Activated T-helper 9 cell treated with anti-CD3 and anti-CD28 coated beads, Interleukin-2, amount 50 U/mL, for 16 hours (primary cell): ENCODE measurements at regions not wholly inside any gene's neighbourhood (a gene's known extent, or its start where the extent isn't known, plus 50 kb on each side); places are given as distances from the start of the nearest gene placed in this dataset.
"Not testable (repeated sequence)": the region's sequence is repeated elsewhere in the genome, so short reads cannot be mapped to it uniquely, and the experiment has no call there.

Experiments
- DNase-seq: peaks from one replicate; pipeline ENCODE4 v3.0.0-alpha.2; 2020; ENCODE audit warnings: low read depth

GRCh38 chr12:131314524-131315090 lies 360.9 kb downstream of the ADGRD1 start:
- DNase-seq: no peak

- DNase-seq: no peak
Observed at GRCh38 chr12:131315601-131316000, 361.9 kb downstream of the ADGRD1 start.

- DNase-seq: no peak
Observed at GRCh38 chr12:131316388-131316787, 362.7 kb downstream of the ADGRD1 start.

GRCh38 chr12:131318045-131318685 lies 364.5 kb downstream of the ADGRD1 start:
- no peak for DNase-seq

- DNase-seq: no peak
Observed at GRCh38 chr12:131321988-131322387, 368.3 kb downstream of the ADGRD1 start.

- DNase-seq: not testable (repeated sequence)
Observed at GRCh38 chr12:131322460-131322859, 368.8 kb downstream of the ADGRD1 start.

GRCh38 chr12:131323879-131324278 lies 370.2 kb downstream of the ADGRD1 start:
- no peak for DNase-seq

- no peak for DNase-seq
Observed at GRCh38 chr12:131327521-131328488, 374.1 kb downstream of the ADGRD1 start.

GRCh38 chr12:131328861-131329845 lies 375.4 kb downstream of the ADGRD1 start:
- not testable (repeated sequence) for DNase-seq

- DNase-seq: no peak
Observed at GRCh38 chr12:131330106-131330815, 376.6 kb downstream of the ADGRD1 start.

- no peak for DNase-seq
Observed at GRCh38 chr12:131331148-131331750, 377.5 kb downstream of the ADGRD1 start.

- DNase-seq: no peak
Observed at GRCh38 chr12:131332224-131332623, 378.5 kb downstream of the ADGRD1 start.

- no peak for DNase-seq
Observed at GRCh38 chr12:131333136-131333535, 377.8 kb upstream of the SFSWAP start.

GRCh38 chr12:131333621-131334440 lies 377.1 kb upstream of the SFSWAP start:
- no peak for DNase-seq

- no peak for DNase-seq
Observed at GRCh38 chr12:131334835-131335234, 376.1 kb upstream of the SFSWAP start.

- no peak for DNase-seq
Observed at GRCh38 chr12:131335456-131335855, 375.4 kb upstream of the SFSWAP start.

- not testable (repeated sequence) for DNase-seq
Observed at GRCh38 chr12:131337861-131338260, 373.0 kb upstream of the SFSWAP start.

GRCh38 chr12:131340616-131341210 lies 370.2 kb upstream of the SFSWAP start:
- DNase-seq: no peak

- not testable (repeated sequence) for DNase-seq
Observed at GRCh38 chr12:131341608-131342007, 369.3 kb upstream of the SFSWAP start.
